C4-2B (cell line): ENCODE measurements at regions not wholly inside any gene's neighbourhood (a gene's known extent, or its start where the extent isn't known, plus 50 kb on each side); places are given as distances from the start of the nearest gene placed in this dataset.

Source experiments
- H3K27ac ChIP-seq: fragments of 450-650 bp; 2 replicates; pipeline ENCODE4 v1.5.1; 2017
- CTCF ChIP-seq: fragments of 450-650 bp; conservative IDR thresholded peaks from 2 replicates; pipeline ENCODE4 v1.5.1; 2017; ENCODE audit warnings: mild to moderate bottlenecking
- ZFX ChIP-seq: fragments of 450-650 bp; IDR thresholded peaks from 2 replicates; pipeline ENCODE4 v1.6.1; 2017

DNA sequence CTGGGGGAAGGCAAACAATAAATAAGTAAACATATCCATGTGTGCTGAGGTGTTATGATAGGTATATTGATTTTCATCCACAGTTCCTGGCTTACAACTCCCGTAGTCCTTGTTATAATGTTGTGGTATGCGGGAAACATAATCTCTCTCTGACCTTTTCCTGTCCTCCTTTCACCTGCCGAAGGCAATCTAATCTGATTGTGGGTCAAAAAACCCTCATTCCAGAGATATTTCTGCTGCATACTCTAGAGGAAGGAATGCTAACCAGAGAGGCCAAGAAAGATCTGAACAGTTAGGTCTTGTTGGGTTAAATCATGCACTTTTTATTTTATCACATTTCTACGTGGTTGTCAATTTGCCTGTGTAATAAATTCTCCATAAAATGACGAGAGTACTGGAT is 383.6 kb upstream of the SEMA6D start:
- no peak for TF ChIP-seq CTCF
- no peak for TF ChIP-seq ZFX
- no peak overlapping the region for H3K27ac ChIP-seq

- TF ChIP-seq ZFX (no peak), CTCF (no peak)
- no peak overlapping the region for H3K27ac ChIP-seq
Measured at GRCh38 chr15:47334805-47335535, 382.3 kb upstream of the SEMA6D start.

DNA sequence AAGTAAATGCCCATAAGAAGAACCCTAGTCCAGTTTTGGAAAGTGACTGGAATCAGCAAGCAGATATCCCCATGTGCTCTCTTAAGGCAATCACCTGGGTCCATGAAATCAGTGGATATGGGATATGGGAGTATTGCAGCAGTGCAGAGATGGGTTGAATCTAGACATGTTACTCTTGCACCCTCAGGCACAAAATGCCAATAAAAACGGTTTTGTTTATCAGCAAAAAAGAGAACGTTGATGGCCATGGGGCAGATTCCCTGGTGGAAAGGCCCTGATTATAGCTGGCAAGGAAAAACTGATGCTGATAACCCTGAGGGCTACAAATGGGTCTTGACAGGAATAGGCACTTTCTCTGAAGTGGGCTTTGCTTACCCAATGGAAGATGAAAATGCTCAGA is 380.2 kb upstream of the SEMA6D start:
- TF ChIP-seq CTCF, result no peak
- no peak for TF ChIP-seq ZFX
- no peak overlapping the region for H3K27ac ChIP-seq

GRCh38 chr15:47337836-47338235 is 379.5 kb upstream of the SEMA6D start:
- H3K27ac ChIP-seq, result no peak overlapping the region
- TF ChIP-seq CTCF, result no peak
- no peak for TF ChIP-seq ZFX

DNA sequence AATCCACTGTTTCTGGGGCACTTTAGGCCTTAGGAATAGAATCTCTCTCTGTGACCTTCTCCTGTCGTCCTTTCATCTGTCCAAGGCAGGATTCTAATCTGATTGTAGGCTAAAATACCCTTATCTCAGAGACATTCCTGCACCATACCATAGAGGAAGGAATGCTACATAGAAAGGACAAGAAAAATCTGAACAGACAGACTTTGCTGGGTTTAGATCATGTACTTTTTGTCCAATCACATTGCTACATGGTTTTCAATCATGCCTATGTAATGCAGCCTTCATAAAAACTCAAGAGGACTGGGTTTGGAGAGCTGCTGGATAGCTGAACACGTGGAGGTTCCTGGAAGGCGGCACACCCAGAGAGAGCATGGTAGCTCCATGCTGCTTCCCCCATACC is 378.5 kb upstream of the SEMA6D start:
- no peak overlapping the region for H3K27ac ChIP-seq
- TF ChIP-seq CTCF (no peak), ZFX (no peak)

GRCh38 chr15:47339800-47340570 is 377.3 kb upstream of the SEMA6D start:
- TF ChIP-seq ZFX (no peak), CTCF (no peak)
- H3K27ac ChIP-seq, result no peak overlapping the region

GRCh38 chr15:47340571-47340920 is 376.8 kb upstream of the SEMA6D start:
- H3K27ac ChIP-seq, result no peak overlapping the region
- TF ChIP-seq CTCF, result no peak
- no peak for TF ChIP-seq ZFX
